Endothelial cell of umbilical vein (primary cell): ENCODE measurements at regions not wholly inside any gene's neighbourhood (a gene's known extent, or its start where the extent isn't known, plus 50 kb on each side); places are given as distances from the start of the nearest gene placed in this dataset.

Experiments used
- BruUV-seq: library from RNA; stranded (reverse); fragments of 400-500 nt; replicated peaks from 2 replicates; lab custom pipeline; 2021; lab: Mats Ljungman, UMichigan
- CTCF ChIA-PET: fragments of 300-600, 350-600 bp; sonication (Branson Sonifier 250); formaldehyde crosslinking; loops from one replicate; lab custom pipeline; 2021; ENCODE audit warnings: antibody characterized with exemption, inconsistent platforms; lab: Charles Lee
- POLR2A ChIA-PET: fragments of 300-600, 350-600 bp; sonication (Branson Sonifier 250); formaldehyde crosslinking; loops from one replicate; lab custom pipeline; 2021; ENCODE audit warnings: antibody characterized with exemption, inconsistent platforms; lab: Charles Lee
- DNase-seq: peaks from one replicate; pipeline ENCODE4 v3.0.0-alpha.2; 2011; ENCODE audit warnings: low read depth, low spot score
- FAIRE-seq: peaks from 2 replicates; lab custom pipeline; 2011; peaks lifted over from hg19 to GRCh38; lab: Jason Lieb, UNC
- H2AFZ ChIP-seq: 2 replicates; pipeline ENCODE4 v1.6.0; 2012; ENCODE audit warnings: low read depth, low read length, control low read depth, inconsistent platforms
- H3K27ac ChIP-seq: 2 replicates; pipeline ENCODE4 v1.5.1; 2011; ENCODE audit warnings: low read depth, mild to moderate bottlenecking, control low read depth, low read length, moderate library complexity; ENCODE audit not compliant: insufficient read depth
- H3K27me3 ChIP-seq, 2 experiments: 2 replicates each; pipeline versions ENCODE4 v1.6.0 to v1.6.1; 2011; ENCODE audit warnings: low read length in 2 of 2, mixed read lengths in 1 of 2; ENCODE audit not compliant: control insufficient read depth in 2 of 2, insufficient read depth in 2 of 2
- H3K36me3 ChIP-seq, 2 experiments: 2 replicates in 1 of 2; 3 replicates in 1 of 2; pipeline ENCODE4 v1.5.1; 2011; ENCODE audit warnings: low read length in 2 of 2, mild to moderate bottlenecking in 1 of 2, moderate library complexity in 1 of 2; ENCODE audit not compliant: control insufficient read depth in 2 of 2, insufficient read depth in 2 of 2; ENCODE audit errors: extremely low read depth in 1 of 2
- H3K4me1 ChIP-seq: 3 replicates; pipeline ENCODE4 v1.5.1; 2011; ENCODE audit warnings: mild to moderate bottlenecking, low read length; ENCODE audit not compliant: control insufficient read depth, insufficient read depth; ENCODE audit errors: extremely low read depth
- H3K4me2 ChIP-seq: 2 replicates; pipeline ENCODE4 v1.6.1; 2011; ENCODE audit warnings: low read length, control low read depth, mixed read lengths; ENCODE audit not compliant: insufficient read depth
- H3K4me3 ChIP-seq, 3 experiments: fragments of 200-600 bp in 1 of 3; sonication (generic), shearing (Covaris generic) in 1 of 3; replicated peaks in 1 of 3; 2 replicates each; pipeline ENCODE4 v1.5.1; 2011 to 2016; ENCODE audit warnings: control low read depth in 3 of 3, low read length in 3 of 3, mild to moderate bottlenecking in 2 of 3, inconsistent platforms in 1 of 3, low read depth in 1 of 3, moderate library complexity in 1 of 3; ENCODE audit not compliant: insufficient read depth in 1 of 3
- H3K79me2 ChIP-seq: 2 replicates; pipeline ENCODE4 v1.6.0; 2012; ENCODE audit warnings: low read length, inconsistent platforms; ENCODE audit not compliant: control insufficient read depth, insufficient read depth
- H3K9ac ChIP-seq: replicated peaks from 2 replicates; pipeline ENCODE3; 2011; ENCODE audit warnings: low read length, control low read depth; ENCODE audit not compliant: insufficient read depth; ENCODE audit errors: extremely low read depth
- H3K9me1 ChIP-seq: replicated peaks from 3 replicates; pipeline ENCODE4 v1.6.0; 2011; ENCODE audit warnings: mild to moderate bottlenecking, low read length; ENCODE audit not compliant: control insufficient read depth, insufficient read depth; ENCODE audit errors: extremely low read depth
- H3K9me3 ChIP-seq: replicated peaks from 2 replicates; pipeline ENCODE4 v1.5.1; 2012; ENCODE audit warnings: low read length, inconsistent platforms; ENCODE audit not compliant: control insufficient read depth, insufficient read depth
- H4K20me1 ChIP-seq: replicated peaks from 2 replicates; pipeline ENCODE3; 2011; ENCODE audit warnings: mild to moderate bottlenecking, low read length; ENCODE audit not compliant: control insufficient read depth, insufficient read depth; ENCODE audit errors: extremely low read depth
- CTCF ChIP-seq, 2 donors: IDR thresholded peaks; 1 replicate in 1 of 2; 2 replicates in 1 of 2; pipeline ENCODE4 v1.5.1; 2011; ENCODE audit warnings: low read length in 2 of 2, mild to moderate bottlenecking in 2 of 2, moderate library complexity in 2 of 2, control low read depth in 1 of 2, inconsistent platforms in 1 of 2, low read depth in 1 of 2; ENCODE audit not compliant: insufficient read depth in 1 of 2; ENCODE audit errors: extremely low read depth in 1 of 2
- EZH2 ChIP-seq: IDR thresholded peaks from 2 replicates; pipeline ENCODE4 v1.6.1; 2012; ENCODE audit warnings: borderline replicate concordance, low read depth, mild to moderate bottlenecking, moderate library complexity, low read length, inconsistent platforms; ENCODE audit not compliant: severe bottlenecking
- FOS ChIP-seq: IDR thresholded peaks from 2 replicates; pipeline ENCODE4 v1.6.1; 2011; ENCODE audit warnings: mild to moderate bottlenecking, low read length, moderate library complexity, borderline replicate concordance; ENCODE audit not compliant: insufficient read depth
- GATA2 ChIP-seq: IDR thresholded peaks from 2 replicates; pipeline ENCODE4 v1.7.0; 2011; ENCODE audit warnings: low read depth, mild to moderate bottlenecking, moderate library complexity, mixed read lengths, low read length; ENCODE audit not compliant: insufficient read length, insufficient read depth
- JUN ChIP-seq: IDR thresholded peaks from 2 replicates; pipeline ENCODE4 v1.6.1; 2011; ENCODE audit warnings: borderline replicate concordance, low read depth; ENCODE audit not compliant: insufficient read length, insufficient read depth
- MAX ChIP-seq: IDR thresholded peaks from 2 replicates; pipeline ENCODE4 v1.6.1; 2011; ENCODE audit not compliant: insufficient read depth, insufficient read length
- MYC ChIP-seq: IDR thresholded peaks from one replicate; pipeline ENCODE4 v1.6.1; 2011; ENCODE audit warnings: mild to moderate bottlenecking, low read depth, low read length
- POLR2A ChIP-seq: IDR thresholded peaks from 2 replicates; pipeline ENCODE4 v1.6.1; 2012; ENCODE audit warnings: low read depth, mild to moderate bottlenecking, control low read depth, low read length
- POLR2AphosphoS5 ChIP-seq: IDR thresholded peaks from 2 replicates; pipeline ENCODE4 v1.6.1; 2012; ENCODE audit warnings: low read depth, mild to moderate bottlenecking, control low read depth, low read length, moderate library complexity; ENCODE audit not compliant: insufficient read depth
- dilution Hi-C: fragments of 300-500 bp; cut with MboI; formaldehyde crosslinking; loops from one replicate; pipeline ENCODE4 v1.15.0; 2019; ENCODE audit warnings: low sequenced_read_pairs; ENCODE audit not compliant: extremely low pct_ligation_motif_present
- intact Hi-C: fragments of 100-400 bp; cut with micrococcal nuclease; formaldehyde crosslinking; loops from one replicate; pipeline ENCODE4 v1.10.0; 2022

- no peak for TF ChIP-seq POLR2A
- TF ChIP-seq EZH2 = no peak
- no peak for TF ChIP-seq JUN
- no peak for TF ChIP-seq GATA2
- no peak for TF ChIP-seq CTCF (IDR thresholded peaks at IDR 0.05; ENCODE audit: extremely low read depth in 1 of 2, insufficient read depth in 1 of 2, low read depth in 1 of 2, low read length in 2 of 2)
- TF ChIP-seq MYC = no peak
- TF ChIP-seq FOS = no peak
- no peak for TF ChIP-seq POLR2AphosphoS5
- TF ChIP-seq MAX = no peak
- DNase-seq = no peak
- no peaks in the 10 kb centered on the region for H3K27me3 ChIP-seq
- H3K27ac ChIP-seq = no peak overlapping the region
- intact Hi-C loops (no loop called here), dilution Hi-C loops (no loop called here)
- no peaks in the 10 kb centered on the region for H3K36me3 ChIP-seq
- H3K4me2 ChIP-seq = no peak overlapping the region
- no peak for FAIRE-seq
- BruUV-seq = no TSS peak
- no peaks in the 10 kb centered on the region for H3K4me1 ChIP-seq
- no peak overlapping the region for H3K9ac ChIP-seq
- no peak overlapping the region for H2AFZ ChIP-seq
- peaks cover 2% of the 10 kb centered on the region for H3K9me3 ChIP-seq
- ChIA-PET POLR2A (no interaction called here), CTCF (no interaction called here)
- no peaks in the 10 kb centered on the region for H3K9me1 ChIP-seq
- H3K4me3 ChIP-seq = no peak overlapping the region
- H3K79me2 ChIP-seq = no peaks in the 10 kb centered on the region
- H4K20me1 ChIP-seq = no peaks in the 10 kb centered on the region
These were observed 225.4 kb upstream of the ZWINT start for GRCh38 chr10:56586461-56586891.
